Muscle of arm (tissue), 1 donor: ENCODE measurements at regions not wholly inside any gene's neighbourhood (a gene's known extent, or its start where the extent isn't known, plus 50 kb on each side); places are given as distances from the start of the nearest gene placed in this dataset.

Experiments used
- DNase-seq: peaks from one replicate; pipeline ENCODE4 v3.0.0-alpha.2; 2013

GRCh38 chr7:42858570-42858969 lies 53.3 kb downstream of the C7orf25 start:
- no peak for DNase-seq

GRCh38 chr7:42856605-42856987 lies 55.3 kb downstream of the C7orf25 start:
- no peak for DNase-seq

GRCh38 chr7:42854571-42855118 lies 57.2 kb downstream of the C7orf25 start:
- no peak for DNase-seq

GRCh38 chr7:42852531-42852930 lies 59.3 kb downstream of the C7orf25 start:
- no peak for DNase-seq

GRCh38 chr7:42843205-42843800 lies 68.6 kb downstream of the C7orf25 start:
- peak; percentile 55 for DNase-seq

- no peak for DNase-seq
Observed at GRCh38 chr7:42834676-42835075, 77.2 kb downstream of the C7orf25 start.

- no peak for DNase-seq
Observed at GRCh38 chr7:42833411-42833810, 78.5 kb downstream of the C7orf25 start.

GRCh38 chr7:42832667-42833066 lies 79.2 kb downstream of the C7orf25 start:
- no peak for DNase-seq

- peak; percentile 79 for DNase-seq
Observed at GRCh38 chr7:42831718-42832522, 80.0 kb downstream of the C7orf25 start.

GRCh38 chr7:42831006-42831717 lies 80.7 kb downstream of the C7orf25 start:
- DNase-seq = peak; percentile 53

- no peak for DNase-seq
Observed at GRCh38 chr7:42812779-42813178, 99.1 kb downstream of the C7orf25 start.

GRCh38 chr7:42805601-42806000 lies 106.3 kb downstream of the C7orf25 start:
- no peak for DNase-seq

- DNase-seq = no peak
Observed at GRCh38 chr7:42794673-42795072, 117.2 kb downstream of the C7orf25 start.

GRCh38 chr7:42792841-42793240 lies 119.0 kb downstream of the C7orf25 start:
- DNase-seq = no peak

- DNase-seq = no peak
Observed at GRCh38 chr7:42790196-42790595, 121.7 kb downstream of the C7orf25 start.

GRCh38 chr7:42774436-42774835 lies 137.4 kb downstream of the C7orf25 start:
- no peak for DNase-seq

GRCh38 chr7:42770114-42770513 lies 141.8 kb downstream of the C7orf25 start:
- no peak for DNase-seq

GRCh38 chr7:42768045-42768444 lies 143.8 kb downstream of the C7orf25 start:
- no peak for DNase-seq

GRCh38 chr7:42766782-42767423 lies 145.0 kb downstream of the C7orf25 start:
- DNase-seq = no peak

GRCh38 chr7:42765931-42766330 lies 145.9 kb downstream of the C7orf25 start:
- no peak for DNase-seq

- DNase-seq = no peak
Observed at GRCh38 chr7:42763137-42763551, 148.7 kb downstream of the C7orf25 start.

GRCh38 chr7:42761486-42761885 lies 150.4 kb downstream of the C7orf25 start:
- DNase-seq = no peak
